ENCODE measurements at regions not wholly inside any gene's neighbourhood (a gene's known extent, or its start where the extent isn't known, plus 50 kb on each side); places are given as distances from the start of the nearest gene placed in this dataset.

DNA sequence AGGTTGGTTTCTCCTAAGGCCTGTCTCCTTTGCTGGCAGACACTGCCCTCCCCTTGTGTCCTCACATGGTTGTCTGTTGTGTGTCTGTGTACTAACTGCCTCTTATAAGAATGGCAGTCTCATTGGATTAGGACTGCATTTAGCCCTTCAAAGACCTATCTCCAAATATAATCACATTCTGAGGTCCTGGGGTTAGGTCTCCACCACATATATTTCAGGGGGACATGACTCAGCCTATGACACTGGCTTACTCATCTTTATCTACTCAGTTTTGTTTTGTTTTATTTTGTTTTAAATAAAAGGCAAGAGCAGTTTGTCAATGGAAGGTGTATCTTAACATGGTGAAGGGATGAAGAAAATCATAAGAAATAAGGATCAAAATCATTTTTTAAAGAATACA, 894.3 kb downstream of the NLGN4Y start:
- TF ChIP-seq, protein P1, sequence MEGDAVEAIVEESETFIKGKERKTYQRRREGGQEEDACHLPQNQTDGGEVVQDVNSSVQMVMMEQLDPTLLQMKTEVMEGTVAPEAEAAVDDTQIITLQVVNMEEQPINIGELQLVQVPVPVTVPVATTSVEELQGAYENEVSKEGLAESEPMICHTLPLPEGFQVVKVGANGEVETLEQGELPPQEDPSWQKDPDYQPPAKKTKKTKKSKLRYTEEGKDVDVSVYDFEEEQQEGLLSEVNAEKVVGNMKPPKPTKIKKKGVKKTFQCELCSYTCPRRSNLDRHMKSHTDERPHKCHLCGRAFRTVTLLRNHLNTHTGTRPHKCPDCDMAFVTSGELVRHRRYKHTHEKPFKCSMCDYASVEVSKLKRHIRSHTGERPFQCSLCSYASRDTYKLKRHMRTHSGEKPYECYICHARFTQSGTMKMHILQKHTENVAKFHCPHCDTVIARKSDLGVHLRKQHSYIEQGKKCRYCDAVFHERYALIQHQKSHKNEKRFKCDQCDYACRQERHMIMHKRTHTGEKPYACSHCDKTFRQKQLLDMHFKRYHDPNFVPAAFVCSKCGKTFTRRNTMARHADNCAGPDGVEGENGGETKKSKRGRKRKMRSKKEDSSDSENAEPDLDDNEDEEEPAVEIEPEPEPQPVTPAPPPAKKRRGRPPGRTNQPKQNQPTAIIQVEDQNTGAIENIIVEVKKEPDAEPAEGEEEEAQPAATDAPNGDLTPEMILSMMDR (IDR thresholded peaks at IDR 0.05; ENCODE audit: low read depth, low read length), result no peak
- TF ChIP-seq EZH2phosphoT487 (IDR thresholded peaks at IDR 0.05; ENCODE audit: low read depth), result no peak
